ENCODE measurements at regions not wholly inside any gene's neighbourhood (a gene's known extent, or its start where the extent isn't known, plus 50 kb on each side); places are given as distances from the start of the nearest gene placed in this dataset.

GRCh38 chr9:87187656-87188055 lies 240.3 kb upstream of the GAS1 start:
- no peak for TF ChIP-seq CTCF (IDR thresholded peaks at IDR 0.05; ENCODE audit: low read depth, low read length)

GRCh38 chr9:87189006-87189405 lies 241.7 kb upstream of the GAS1 start:
- DNase-seq (ENCODE audit: extremely low read depth, low read depth) = no peak
- TF ChIP-seq CTCF (IDR thresholded peaks at IDR 0.05; ENCODE audit: low read depth, low read length) = no peak

More at GRCh38 chr9:87187656-87188055, 240.3 kb upstream of the GAS1 start:
- no peak for DNase-seq (ENCODE audit: extremely low read depth, low read depth)

- no peak for DNase-seq (ENCODE audit: extremely low read depth, low read depth)
- no peak for TF ChIP-seq CTCF (IDR thresholded peaks at IDR 0.05; ENCODE audit: low read depth, low read length)
Observed at GRCh38 chr9:87193151-87193550, 245.8 kb upstream of the GAS1 start.

DNA sequence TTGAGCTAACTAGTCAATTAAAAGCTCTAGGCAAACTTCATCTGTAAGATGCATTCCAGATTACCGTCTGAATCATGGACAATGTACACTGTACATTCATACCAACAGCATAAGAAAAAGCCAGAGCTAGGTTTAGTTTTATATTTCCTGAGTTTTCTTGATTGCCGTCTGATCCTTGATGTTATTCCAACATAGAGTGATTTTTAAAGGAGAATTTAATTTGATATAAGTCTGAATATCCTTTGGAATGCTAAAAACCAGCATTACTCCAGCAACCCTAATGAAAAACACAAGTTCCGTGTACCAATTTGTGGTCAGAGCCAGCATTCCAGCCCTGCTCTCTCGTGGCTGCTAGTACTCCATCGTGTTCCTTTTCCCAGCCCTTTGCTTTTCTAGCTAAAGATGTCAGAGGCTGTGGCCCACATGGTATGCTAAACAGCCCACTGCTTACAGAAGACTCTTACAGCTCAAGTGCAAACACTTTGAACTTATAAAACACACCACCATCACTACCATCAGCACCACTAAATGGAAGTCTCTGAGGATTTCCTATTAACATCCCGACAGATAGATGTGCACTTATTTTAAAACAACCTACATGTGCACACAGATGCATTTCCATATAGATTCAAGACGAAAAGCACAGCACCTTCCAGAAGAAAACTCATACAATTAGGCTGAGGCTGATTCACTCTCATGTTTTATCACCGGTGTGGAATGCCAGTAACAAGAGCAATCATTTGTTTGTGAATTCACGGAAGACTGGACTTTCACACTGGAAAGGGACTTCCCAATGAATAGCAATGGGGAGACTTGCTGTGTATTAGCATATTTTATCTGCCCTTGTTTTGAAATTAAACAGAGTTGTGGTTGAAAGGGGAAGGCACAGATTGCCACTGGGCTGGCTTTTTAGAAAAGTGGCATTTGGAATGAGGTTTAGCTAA lies 246.9 kb upstream of the GAS1 start:
- peak; percentile 95 for DNase-seq (ENCODE audit: extremely low read depth, low read depth)
- no peak for TF ChIP-seq CTCF (IDR thresholded peaks at IDR 0.05; ENCODE audit: low read depth, low read length)

GRCh38 chr9:87195306-87195705 lies 248.0 kb upstream of the GAS1 start:
- DNase-seq (ENCODE audit: extremely low read depth, low read depth) = no peak
- no peak for TF ChIP-seq CTCF (IDR thresholded peaks at IDR 0.05; ENCODE audit: low read depth, low read length)

DNA sequence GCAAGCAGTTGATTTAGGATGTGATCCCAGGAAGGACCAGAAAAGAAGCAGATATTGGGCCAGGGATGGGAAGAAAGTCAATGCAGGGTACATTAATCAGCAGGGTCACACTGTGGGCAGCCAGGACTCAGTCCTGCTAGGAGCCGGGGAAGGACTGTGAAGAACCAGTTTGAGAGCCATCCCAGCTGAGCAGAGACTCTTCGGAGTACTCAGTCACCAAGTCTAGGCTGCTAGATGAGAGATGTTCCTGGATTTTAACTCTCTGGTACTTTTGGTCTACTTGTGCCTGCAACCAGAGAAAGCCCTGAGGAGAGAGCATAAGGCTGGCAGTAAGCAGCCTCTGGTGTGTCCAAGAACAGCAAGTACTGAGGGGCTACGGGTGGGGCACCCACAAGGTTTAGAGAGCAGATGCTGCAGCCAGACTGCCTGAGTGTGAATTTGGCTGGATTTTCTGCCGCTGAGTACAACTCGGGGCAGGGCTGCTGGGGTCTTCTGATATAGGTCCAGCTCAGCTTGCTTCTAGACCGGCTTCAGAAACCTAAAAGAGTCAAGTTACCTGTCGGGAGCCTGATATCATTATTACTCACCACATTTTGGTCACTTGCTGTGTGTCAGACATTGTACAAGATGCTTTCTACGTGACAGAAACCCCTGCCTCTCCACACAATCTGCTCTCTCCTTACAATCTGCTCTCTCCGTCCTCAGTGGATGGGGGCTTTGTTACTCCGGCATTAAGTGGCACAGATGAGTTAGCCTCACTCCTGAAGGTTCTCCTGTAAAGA lies 250.2 kb upstream of the GAS1 start:
- no peak for TF ChIP-seq CTCF (IDR thresholded peaks at IDR 0.05; ENCODE audit: low read depth, low read length)

GRCh38 chr9:87198716-87199115 lies 251.4 kb upstream of the GAS1 start:
- TF ChIP-seq CTCF (IDR thresholded peaks at IDR 0.05; ENCODE audit: low read depth, low read length) = no peak
- no peak for DNase-seq (ENCODE audit: extremely low read depth, low read depth)

More for the DNA sequence above, 250.2 kb upstream of the GAS1 start:
- no peak for DNase-seq (ENCODE audit: extremely low read depth, low read depth)

Data from AG09319 (cell line).